ENCODE measurements at regions not wholly inside any gene's neighbourhood (a gene's known extent, or its start where the extent isn't known, plus 50 kb on each side); places are given as distances from the start of the nearest gene placed in this dataset.

DNA sequence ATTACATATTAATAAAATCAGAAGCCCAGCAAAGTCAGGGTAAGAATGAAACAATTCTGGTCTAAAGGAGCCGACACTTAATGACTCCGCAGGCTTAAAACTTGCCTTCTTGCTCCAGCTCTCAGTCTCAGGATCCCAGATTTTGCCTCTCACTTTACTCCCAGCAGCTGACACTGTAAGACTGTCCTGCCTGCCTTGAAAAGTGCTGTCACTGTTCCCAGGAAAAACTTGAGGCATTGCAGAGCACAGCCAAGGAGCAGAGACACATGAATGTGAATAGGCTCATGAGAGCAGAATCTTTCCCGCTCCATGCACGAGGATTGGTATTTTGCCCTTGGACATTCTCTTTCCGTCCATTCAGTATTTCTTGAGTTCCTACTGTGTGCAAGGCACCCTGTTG is 457.6 kb upstream of the ZFHX3 start:
- H3K4me3 ChIP-seq (ENCODE audit: low read depth, low read length) = no peak overlapping the region

DNA sequence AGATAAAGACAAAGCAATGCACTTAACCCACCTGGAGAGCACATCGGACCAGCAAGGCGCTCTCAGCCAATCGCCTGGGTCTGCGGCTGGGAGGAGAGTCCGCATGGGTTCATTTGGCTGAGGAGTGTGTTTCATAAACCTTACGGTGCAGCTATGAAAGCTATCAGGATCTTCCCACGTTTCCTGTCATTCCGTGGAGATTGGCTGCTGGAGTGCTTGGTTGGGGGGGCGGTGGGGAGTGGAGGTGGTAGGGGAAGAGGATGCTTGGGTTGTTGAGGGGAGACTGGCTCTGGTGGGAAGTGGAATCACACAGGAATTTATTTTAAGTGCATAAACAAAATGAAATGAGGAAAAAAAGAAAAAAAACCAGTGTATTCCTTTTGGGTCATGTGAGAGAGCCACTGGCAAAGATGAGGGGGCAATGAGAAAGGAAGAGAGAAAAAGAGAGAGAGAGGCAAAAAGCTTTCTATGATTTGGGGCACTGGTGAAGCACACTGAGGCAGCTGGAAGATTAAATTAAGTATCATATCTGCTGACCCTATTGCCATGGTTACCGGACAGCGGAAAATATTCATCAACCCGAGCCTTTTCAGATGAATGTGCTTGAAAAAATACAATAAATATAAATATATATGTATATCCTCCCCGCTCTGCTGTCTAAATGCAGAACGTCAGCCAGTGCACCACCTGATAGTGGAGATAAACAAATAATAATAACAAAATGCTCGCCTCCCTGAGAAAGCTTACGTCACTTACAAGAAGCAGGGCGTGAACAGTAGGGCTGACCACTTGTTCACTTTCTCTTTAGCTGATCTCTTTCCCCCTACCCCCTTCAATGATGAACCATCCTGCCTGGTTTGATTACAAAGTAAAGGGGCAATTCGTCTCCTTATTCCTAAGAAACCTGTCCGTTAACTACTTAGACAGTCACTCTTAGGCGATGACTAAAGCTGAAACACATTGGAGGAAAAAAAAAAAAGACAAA is 457.0 kb upstream of the ZFHX3 start:
- H3K4me3 ChIP-seq (ENCODE audit: low read depth, low read length) = no peak overlapping the region

DNA sequence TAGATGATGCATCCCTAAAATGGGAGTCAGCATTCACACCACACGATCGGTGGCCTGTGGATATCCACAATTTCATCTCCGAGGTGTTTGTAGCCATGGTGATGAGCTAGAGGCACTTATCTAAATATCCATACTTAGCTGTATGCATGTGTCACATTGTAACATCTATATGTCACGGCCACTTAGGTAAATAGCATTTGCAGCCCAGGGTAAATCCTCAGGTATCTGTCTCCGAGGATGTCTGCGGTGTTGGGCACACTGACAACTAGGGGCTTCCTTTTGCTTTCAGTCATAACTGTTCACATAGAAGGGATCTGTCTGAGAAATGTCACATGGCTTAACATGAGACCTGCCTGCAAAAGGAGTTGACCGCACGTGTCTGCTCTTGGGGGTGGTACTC is 455.2 kb upstream of the ZFHX3 start:
- H3K4me3 ChIP-seq (ENCODE audit: low read depth, low read length) = no peak overlapping the region

- no peak overlapping the region for H3K4me3 ChIP-seq (ENCODE audit: low read depth, low read length)
Observed at GRCh38 chr16:73499276-73499675, 451.3 kb upstream of the ZFHX3 start.

GRCh38 chr16:73485880-73486279 is 438.0 kb upstream of the ZFHX3 start:
- no peak overlapping the region for H3K4me3 ChIP-seq (ENCODE audit: low read depth, low read length)

DNA sequence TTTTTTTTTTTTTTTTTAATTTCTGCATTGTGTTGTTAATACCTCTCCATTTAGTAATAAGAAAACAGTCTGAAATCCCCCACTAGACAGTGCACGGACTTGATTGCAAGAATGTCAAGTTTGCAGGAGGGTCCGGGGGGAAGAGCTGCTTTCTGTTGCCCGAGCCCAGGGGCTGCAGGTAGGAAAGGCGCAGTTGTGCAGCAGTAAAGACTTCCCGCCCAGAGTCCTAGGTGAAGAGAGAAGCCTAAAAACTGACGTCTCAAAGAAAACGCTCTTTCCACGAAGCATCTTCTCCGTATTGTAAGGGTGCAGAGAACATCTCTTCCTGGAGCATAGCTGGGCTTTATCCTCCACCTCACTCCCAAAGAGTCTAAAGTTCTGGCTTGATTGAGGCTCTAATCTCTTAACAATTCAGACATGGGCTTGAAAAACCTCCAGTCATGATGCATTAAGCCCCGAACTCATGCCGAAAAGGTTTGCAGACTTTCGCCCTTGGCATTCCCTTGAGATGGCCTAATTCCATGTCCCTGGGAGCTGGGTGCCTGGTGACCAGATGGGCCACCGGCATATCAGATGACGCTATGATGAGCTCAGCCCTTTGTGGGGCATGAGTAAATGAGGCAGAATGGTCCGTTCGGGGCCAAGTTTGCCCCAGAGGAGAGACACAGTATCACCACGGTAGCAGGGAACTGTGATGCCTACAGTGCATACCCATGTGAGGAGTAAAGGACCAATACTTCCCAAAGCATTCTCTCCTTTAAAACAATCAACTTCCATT is 436.2 kb upstream of the ZFHX3 start:
- H3K4me3 ChIP-seq (ENCODE audit: low read depth, low read length) = no peak overlapping the region

DNA sequence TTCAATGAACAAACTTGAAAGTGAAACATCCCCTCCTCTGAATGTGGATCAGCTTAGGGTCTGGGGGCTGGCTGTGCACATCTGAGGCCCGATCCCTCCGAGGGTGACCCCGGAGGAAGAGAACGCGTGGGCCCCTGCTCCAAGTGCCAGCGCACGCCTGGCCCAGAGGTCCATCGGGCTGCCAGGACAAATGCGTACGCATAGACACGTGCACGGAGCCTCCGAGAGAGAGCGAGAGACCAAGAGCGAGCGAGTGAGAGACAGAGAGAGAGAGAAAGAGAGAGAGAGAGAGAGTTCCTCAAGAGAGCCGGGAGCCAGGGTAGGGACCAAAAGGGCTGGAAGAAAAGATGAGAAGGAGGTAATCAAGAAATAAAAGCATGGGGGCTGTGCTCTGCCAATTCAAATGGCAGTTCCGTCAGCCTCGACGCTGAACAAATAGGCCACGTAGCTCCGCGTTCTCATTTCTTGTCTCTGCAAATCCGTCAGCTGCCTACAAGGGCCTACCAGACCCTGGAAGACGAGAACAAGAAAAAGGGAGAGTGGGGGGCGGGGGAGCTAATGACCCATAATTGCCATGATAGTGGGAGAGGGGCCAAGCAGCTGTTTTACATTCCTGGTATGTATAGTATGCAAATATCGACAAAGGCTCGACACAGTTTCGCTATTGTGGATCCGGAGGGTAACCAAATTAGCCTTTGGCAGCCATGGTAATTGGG is 435.3 kb upstream of the ZFHX3 start:
- no peak overlapping the region for H3K4me3 ChIP-seq (ENCODE audit: low read depth, low read length)

DNA sequence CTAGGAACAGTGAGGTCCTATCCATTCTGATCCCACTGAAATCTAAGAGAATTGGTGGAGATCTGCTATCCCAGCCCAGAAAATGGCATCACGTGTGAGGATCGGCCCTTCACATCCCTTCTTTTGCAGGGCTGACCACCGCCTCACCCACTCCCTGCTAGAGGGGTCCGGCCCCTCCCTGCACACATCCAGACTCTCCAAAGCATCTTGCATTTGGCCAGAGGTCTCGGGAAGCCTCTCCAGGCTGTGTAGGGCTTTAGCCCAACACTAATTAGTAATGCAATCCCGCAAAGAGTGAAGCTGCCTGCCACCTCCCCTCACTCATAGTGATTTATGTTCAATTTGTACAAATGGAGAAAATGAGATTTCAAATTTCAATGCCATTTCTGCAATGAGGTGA is 434.4 kb upstream of the ZFHX3 start:
- H3K4me3 ChIP-seq (ENCODE audit: low read depth, low read length) = no peak overlapping the region

DNA sequence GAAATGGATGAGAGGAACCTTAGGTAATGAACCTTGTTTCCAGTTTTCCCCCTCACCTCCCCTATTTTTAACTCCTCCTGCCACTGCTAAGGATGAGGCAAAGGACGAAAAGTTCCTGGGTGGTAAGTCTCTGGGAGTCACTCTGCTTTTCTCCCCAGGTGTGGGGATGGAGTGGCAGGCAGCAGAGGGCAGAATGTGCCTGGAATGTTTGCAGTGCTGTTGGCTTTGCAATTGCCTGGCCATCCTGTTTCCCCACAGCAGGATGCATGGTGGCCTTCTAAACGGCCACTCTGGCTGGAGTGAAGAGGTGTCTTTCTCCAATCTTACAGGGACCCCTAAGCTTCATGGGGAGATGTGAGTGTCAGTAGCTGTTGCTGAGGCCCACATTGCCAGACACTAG is 432.5 kb upstream of the ZFHX3 start:
- no peak overlapping the region for H3K4me3 ChIP-seq (ENCODE audit: low read depth, low read length)

DNA sequence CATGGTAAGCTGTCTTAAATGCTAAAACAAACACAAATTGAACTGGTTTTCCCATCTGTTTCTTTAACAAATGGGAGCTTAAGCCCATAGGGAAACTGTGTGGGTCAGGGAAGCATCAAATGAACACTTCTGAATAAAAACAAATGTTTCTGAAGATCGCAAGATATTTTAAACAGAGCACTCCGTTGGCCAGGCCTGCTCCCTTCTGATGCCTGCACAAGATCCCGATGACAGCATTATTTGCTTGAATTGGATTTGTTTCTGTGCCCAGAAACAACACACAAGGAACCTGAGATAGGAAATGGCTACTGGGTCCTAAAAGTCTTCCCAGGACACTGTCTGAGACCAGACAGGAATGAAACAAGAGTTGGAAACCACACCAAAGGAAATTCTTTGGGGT is 425.8 kb upstream of the ZFHX3 start:
- H3K4me3 ChIP-seq (ENCODE audit: low read depth, low read length) = no peak overlapping the region

- no peak overlapping the region for H3K4me3 ChIP-seq (ENCODE audit: low read depth, low read length)
Observed at GRCh38 chr16:73464834-73465233, 416.9 kb upstream of the ZFHX3 start.

DNA sequence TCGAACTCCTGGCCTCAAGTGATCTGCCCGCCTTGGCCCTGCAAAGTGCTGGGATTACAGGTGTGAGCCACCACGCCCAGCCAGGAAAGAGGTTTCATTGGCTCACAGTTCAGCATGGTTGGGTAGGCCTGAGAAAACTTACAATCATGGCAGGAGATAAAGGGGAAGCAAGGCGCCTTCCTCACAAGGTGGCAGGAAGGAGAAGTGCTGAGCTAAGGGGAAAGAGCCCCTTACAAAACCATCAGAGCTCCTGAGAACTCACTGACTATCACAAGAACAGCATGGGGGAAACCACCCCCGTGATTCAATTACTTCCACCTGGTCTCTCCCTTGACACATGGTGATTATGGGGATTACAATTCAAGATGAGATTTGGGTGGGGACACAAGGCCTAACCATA is 411.7 kb upstream of the ZFHX3 start:
- H3K4me3 ChIP-seq (ENCODE audit: low read depth, low read length) = no peak overlapping the region

GRCh38 chr16:73457851-73458250 is 409.9 kb upstream of the ZFHX3 start:
- no peak overlapping the region for H3K4me3 ChIP-seq (ENCODE audit: low read depth, low read length)

DNA sequence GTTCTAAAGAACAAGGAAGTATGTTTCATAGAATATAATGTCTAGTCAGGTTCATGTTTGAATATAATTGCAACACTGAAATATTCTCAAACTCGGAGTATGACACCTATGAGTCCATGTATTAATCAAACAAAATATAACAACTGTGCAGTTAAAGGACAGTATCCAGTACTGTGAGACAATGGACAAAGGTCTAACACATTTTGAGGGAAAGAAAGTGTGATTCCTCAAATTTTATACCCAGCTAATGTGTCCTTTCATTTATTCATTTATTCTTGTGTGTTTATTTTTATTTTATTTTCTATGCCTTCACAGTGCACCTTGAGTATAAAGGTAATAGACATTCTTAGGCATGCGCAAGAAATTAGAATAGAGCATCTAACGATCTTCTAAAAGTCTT is 401.0 kb upstream of the ZFHX3 start:
- no peak overlapping the region for H3K4me3 ChIP-seq (ENCODE audit: low read depth, low read length)

- no peak overlapping the region for H3K4me3 ChIP-seq (ENCODE audit: low read depth, low read length)
Observed at GRCh38 chr16:73447846-73448245, 399.9 kb upstream of the ZFHX3 start.

- no peak overlapping the region for H3K4me3 ChIP-seq (ENCODE audit: low read depth, low read length)
Observed at GRCh38 chr16:73434621-73435020, 386.7 kb upstream of the ZFHX3 start.

- H3K4me3 ChIP-seq (ENCODE audit: low read depth, low read length) = no peak overlapping the region
Observed at GRCh38 chr16:73433731-73434307, 385.9 kb upstream of the ZFHX3 start.

GRCh38 chr16:73432850-73433730 is 385.2 kb upstream of the ZFHX3 start:
- no peak overlapping the region for H3K4me3 ChIP-seq (ENCODE audit: low read depth, low read length)

DNA sequence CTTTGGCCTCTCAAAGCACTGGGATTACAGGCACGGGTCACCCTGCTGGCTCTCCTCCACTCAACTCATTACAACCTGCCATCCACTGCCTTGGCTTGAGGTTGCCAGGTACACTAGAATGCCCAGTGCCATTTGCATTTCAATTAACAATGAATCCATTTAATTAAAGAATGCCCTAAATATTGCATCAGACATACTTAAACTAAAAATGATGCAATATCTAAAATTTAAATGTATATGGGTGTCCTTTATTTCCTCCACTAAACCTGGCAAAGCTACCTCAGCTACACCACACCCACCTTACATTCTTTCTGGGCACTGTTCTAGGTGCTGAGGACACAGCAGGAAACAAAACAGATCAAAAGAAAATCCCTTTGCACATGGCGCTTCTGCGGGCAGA is 382.2 kb upstream of the ZFHX3 start:
- no peak overlapping the region for H3K4me3 ChIP-seq (ENCODE audit: low read depth, low read length)

DNA sequence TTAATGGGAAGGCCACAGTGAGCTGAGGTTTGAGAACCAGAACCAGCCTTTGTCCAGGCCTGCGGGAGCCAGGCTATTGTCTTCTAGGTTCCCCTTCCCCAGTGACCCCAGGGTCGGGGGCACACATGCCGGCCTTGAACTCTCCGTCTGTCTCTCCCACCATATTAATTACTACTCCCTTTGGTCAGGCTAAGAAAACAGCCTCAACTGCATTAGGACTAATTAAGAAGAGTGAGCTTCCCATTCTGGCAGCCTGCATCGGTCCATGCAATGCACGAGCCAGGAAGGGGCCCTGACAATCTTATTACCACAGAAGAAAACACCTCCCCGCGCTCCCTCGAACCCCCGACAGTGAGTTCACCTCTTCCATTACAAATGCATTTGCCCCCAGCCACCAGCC is 380.2 kb upstream of the ZFHX3 start:
- H3K4me3 ChIP-seq (ENCODE audit: low read depth, low read length) = no peak overlapping the region
